ENCODE measurements at regions not wholly inside any gene's neighbourhood (a gene's known extent, or its start where the extent isn't known, plus 50 kb on each side); places are given as distances from the start of the nearest gene placed in this dataset.

DNA sequence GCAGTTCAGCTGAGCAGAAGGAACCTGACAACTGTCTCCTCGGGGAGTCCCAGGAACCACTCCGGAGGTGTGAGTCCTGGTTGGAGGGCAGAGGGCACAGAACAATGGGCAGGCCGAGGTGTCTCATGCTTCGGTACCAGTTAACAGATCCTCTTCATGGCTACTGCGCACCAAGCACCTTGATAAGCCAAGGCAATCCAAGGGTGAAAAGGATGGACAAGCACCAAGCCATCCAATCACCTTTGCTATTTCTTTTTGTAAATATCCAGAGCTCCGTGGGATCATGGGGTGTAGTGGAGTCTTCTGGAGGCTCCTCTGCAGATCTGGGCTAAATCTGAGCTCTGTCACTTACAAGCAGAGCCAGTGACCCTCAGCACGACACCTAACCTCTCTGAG, 233.5 kb downstream of the WDR11 start:
- Histone ChIP-seq H3K27ac (no peak overlapping the region), H3K36me3 (no peaks in the 10 kb centered on the region), H3K4me3 (no peak overlapping the region), H3K27me3 (no peaks in the 10 kb centered on the region), H3K9me3 (no peaks in the 10 kb centered on the region), H3K4me1 (no peaks in the 10 kb centered on the region)
- DNase-seq (no peak), ATAC-seq (no peak)
- no peak for TF ChIP-seq POLR2A (IDR thresholded peaks at IDR 0.05)
- TF ChIP-seq, protein P1, sequence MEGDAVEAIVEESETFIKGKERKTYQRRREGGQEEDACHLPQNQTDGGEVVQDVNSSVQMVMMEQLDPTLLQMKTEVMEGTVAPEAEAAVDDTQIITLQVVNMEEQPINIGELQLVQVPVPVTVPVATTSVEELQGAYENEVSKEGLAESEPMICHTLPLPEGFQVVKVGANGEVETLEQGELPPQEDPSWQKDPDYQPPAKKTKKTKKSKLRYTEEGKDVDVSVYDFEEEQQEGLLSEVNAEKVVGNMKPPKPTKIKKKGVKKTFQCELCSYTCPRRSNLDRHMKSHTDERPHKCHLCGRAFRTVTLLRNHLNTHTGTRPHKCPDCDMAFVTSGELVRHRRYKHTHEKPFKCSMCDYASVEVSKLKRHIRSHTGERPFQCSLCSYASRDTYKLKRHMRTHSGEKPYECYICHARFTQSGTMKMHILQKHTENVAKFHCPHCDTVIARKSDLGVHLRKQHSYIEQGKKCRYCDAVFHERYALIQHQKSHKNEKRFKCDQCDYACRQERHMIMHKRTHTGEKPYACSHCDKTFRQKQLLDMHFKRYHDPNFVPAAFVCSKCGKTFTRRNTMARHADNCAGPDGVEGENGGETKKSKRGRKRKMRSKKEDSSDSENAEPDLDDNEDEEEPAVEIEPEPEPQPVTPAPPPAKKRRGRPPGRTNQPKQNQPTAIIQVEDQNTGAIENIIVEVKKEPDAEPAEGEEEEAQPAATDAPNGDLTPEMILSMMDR (IDR thresholded peaks at IDR 0.05 in 4 of 5, conservative IDR thresholded peaks at IDR 0.05 in 1 of 5): no peak
- intact Hi-C loops (cut with DNase I; ENCODE audit: low total_unique reads) (no loop called here), in situ Hi-C loops (cut with MboI; ENCODE audit: low sequenced_read_pairs in 4 of 4) (no loop called here)

- H3K4me3 ChIP-seq: no peak overlapping the region
- TF ChIP-seq, protein P1 (IDR thresholded peaks at IDR 0.05 in 4 of 5, conservative IDR thresholded peaks at IDR 0.05 in 1 of 5): no peak
- no peak for TF ChIP-seq POLR2A (IDR thresholded peaks at IDR 0.05)
- DNase-seq: no peak
- no peaks in the 10 kb centered on the region for H3K36me3 ChIP-seq
- intact Hi-C loops (cut with DNase I; ENCODE audit: low total_unique reads): no loop called here
- H3K27ac ChIP-seq: no peak overlapping the region
- H3K4me1 ChIP-seq: no peaks in the 10 kb centered on the region
- ATAC-seq: no peak
- no peaks in the 10 kb centered on the region for H3K9me3 ChIP-seq
- in situ Hi-C loops (cut with MboI; ENCODE audit: low sequenced_read_pairs in 4 of 4): no loop called here
- H3K27me3 ChIP-seq: no peaks in the 10 kb centered on the region
These were observed 234.2 kb downstream of the WDR11 start for GRCh38 chr10:121085367-121085766.

DNA sequence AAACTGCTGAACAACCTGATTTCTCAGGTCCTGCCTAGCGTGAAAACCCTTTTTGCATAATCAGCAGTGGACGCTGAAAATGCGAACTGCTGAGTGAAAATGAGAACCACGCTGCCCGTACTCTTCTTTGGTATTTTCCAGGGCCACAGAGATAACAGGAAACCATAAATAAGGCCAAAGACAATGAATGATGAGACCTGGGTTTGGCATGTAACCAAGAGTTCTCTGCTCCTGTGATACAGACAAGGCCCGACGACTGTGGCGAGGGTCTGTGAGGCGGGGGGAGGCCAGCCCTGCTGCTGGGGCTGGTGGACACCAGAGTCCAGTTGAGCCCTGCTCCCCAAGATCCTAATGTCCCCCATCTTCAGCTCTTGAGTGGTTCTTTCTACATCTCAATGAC, 236.0 kb downstream of the WDR11 start:
- TF ChIP-seq, protein P1 (IDR thresholded peaks at IDR 0.05 in 4 of 5, conservative IDR thresholded peaks at IDR 0.05 in 1 of 5): no peak
- no peak for TF ChIP-seq POLR2A (IDR thresholded peaks at IDR 0.05)
- Histone ChIP-seq H3K27me3 (no peaks in the 10 kb centered on the region), H3K4me3 (no peak overlapping the region), H3K27ac (no peak overlapping the region), H3K9me3 (no peaks in the 10 kb centered on the region), H3K4me1 (no peaks in the 10 kb centered on the region), H3K36me3 (no peaks in the 10 kb centered on the region)
- intact Hi-C loops (cut with DNase I; ENCODE audit: low total_unique reads): no loop called here
- ATAC-seq (no peak), DNase-seq (no peak)
- in situ Hi-C loops (cut with MboI; ENCODE audit: low sequenced_read_pairs in 4 of 4): no loop called here

GRCh38 chr10:121087688-121088087, 236.5 kb downstream of the WDR11 start:
- no peak for TF ChIP-seq POLR2A (IDR thresholded peaks at IDR 0.05)
- TF ChIP-seq, protein P1 (IDR thresholded peaks at IDR 0.05 in 4 of 5, conservative IDR thresholded peaks at IDR 0.05 in 1 of 5): no peak
- DNase-seq: no peak
- in situ Hi-C loops (cut with MboI; ENCODE audit: low sequenced_read_pairs in 4 of 4): no loop called here
- no peak overlapping the region for H3K27ac ChIP-seq
- no peaks in the 10 kb centered on the region for H3K9me3 ChIP-seq
- H3K4me1 ChIP-seq: no peaks in the 10 kb centered on the region
- no peak overlapping the region for H3K4me3 ChIP-seq
- ATAC-seq: no peak
- intact Hi-C loops (cut with DNase I; ENCODE audit: low total_unique reads): no loop called here
- H3K36me3 ChIP-seq: no peaks in the 10 kb centered on the region
- no peaks in the 10 kb centered on the region for H3K27me3 ChIP-seq

DNA sequence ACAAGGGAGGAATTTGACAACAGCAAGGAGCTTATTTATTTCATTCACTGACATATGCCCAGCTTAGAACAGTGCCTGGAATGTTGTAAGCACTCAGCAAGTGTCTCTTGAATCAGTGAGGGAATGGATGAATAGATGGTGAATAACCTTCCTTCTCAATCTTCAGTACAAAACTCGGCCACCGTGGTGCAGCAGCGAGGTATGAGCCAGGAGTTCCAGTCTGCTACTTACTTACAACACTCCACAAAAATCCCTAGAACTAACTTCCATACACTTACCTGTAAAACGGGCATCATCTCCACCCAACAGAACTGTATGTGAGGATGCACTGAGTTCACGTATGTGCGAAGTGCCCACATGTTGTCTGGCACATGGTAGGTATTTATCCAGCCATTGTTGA, 237.4 kb downstream of the WDR11 start:
- H3K4me1 ChIP-seq: no peaks in the 10 kb centered on the region
- no peaks in the 10 kb centered on the region for H3K27me3 ChIP-seq
- H3K9me3 ChIP-seq: no peaks in the 10 kb centered on the region
- intact Hi-C loops (cut with DNase I; ENCODE audit: low total_unique reads): no loop called here
- H3K4me3 ChIP-seq: no peak overlapping the region
- H3K36me3 ChIP-seq: no peaks in the 10 kb centered on the region
- TF ChIP-seq, protein P1 (IDR thresholded peaks at IDR 0.05 in 4 of 5, conservative IDR thresholded peaks at IDR 0.05 in 1 of 5): no peak
- TF ChIP-seq POLR2A (IDR thresholded peaks at IDR 0.05): no peak
- no peak overlapping the region for H3K27ac ChIP-seq
- DNase-seq (no peak), ATAC-seq (no peak)
- in situ Hi-C loops (cut with MboI; ENCODE audit: low sequenced_read_pairs in 4 of 4): no loop called here

All from gastrocnemius medialis (tissue), 4 donors.